Neuron (in vitro differentiated cells): ENCODE measurements at regions not wholly inside any gene's neighbourhood (a gene's known extent, or its start where the extent isn't known, plus 50 kb on each side); places are given as distances from the start of the nearest gene placed in this dataset.
"Not testable (repeated sequence)": the region's sequence is repeated elsewhere in the genome, so short reads cannot be mapped to it uniquely, and the experiment has no call there.

Experiments used
- H2AFZ ChIP-seq: one replicate; pipeline ENCODE4 v1.6.1; 2013; ENCODE audit warnings: low read depth, mild to moderate bottlenecking, inconsistent platforms, low read length, moderate library complexity
- H3K27me3 ChIP-seq: one replicate; pipeline ENCODE4 v1.6.1; 2013; ENCODE audit warnings: low read length; ENCODE audit not compliant: insufficient read depth
- H3K36me3 ChIP-seq: one replicate; pipeline ENCODE4 v1.6.1; 2013; ENCODE audit warnings: low read length; ENCODE audit not compliant: insufficient read depth
- H3K4me1 ChIP-seq: one replicate; pipeline ENCODE4 v1.6.1; 2013; ENCODE audit warnings: low read length; ENCODE audit not compliant: insufficient read depth
- H3K4me3 ChIP-seq: 2 replicates; pipeline ENCODE4 v1.5.1; 2013; ENCODE audit warnings: mild to moderate bottlenecking, low read length, moderate library complexity
- H3K9me3 ChIP-seq: one replicate; pipeline ENCODE4 v1.6.1; 2013; ENCODE audit warnings: low read length

GRCh38 chr20:41685145-41685544 lies 67.0 kb upstream of the CHD6 start:
- H3K27me3 ChIP-seq, H3K4me3 ChIP-seq, H3K36me3 ChIP-seq, H2AFZ ChIP-seq, H3K4me1 ChIP-seq, H3K9me3 ChIP-seq: not testable (repeated sequence)

DNA sequence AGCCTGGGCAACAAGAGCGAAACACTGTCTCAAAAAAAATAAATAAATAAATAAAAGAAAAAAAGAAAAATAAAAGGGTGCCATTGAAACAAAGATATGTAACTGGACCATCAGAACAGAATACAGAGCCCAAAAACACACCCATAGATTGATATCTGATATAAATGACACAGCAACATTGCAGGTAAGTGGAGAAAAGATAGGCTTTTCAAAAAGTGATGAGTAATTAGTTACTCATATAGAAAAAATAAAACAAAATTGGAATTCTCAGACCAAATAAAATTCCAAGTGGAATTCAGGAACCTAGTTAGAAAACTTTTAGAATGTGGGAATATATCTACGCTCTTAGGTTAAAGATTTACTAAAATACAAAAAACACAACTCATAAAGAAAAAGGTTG lies 60.6 kb upstream of the CHD6 start:
- H3K4me3 ChIP-seq = no peak overlapping the region
- no peaks in the 10 kb centered on the region for H3K9me3 ChIP-seq
- H3K36me3 ChIP-seq = no peaks in the 10 kb centered on the region
- H3K27me3 ChIP-seq = no peaks in the 10 kb centered on the region
- no peak overlapping the region for H2AFZ ChIP-seq
- no peaks in the 10 kb centered on the region for H3K4me1 ChIP-seq

DNA sequence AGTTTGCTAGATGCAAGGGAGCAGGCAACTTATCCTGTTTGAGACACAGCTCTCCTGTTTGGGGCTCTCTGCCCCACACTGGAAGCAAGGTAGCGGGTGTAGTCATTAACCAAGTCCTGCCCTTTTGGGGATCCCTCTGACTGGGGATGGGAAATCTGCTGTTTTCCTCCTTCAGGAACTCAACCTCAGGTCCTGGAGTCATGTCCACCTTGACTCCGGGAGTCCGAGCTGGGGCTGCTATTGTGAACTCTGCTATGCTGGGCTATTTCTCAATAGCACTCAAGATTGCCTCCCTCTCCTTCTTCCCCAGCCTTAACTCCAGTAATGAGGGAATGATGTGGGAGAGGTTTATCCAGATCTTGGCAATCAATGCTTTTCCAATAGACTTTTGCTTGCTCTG lies 54.1 kb upstream of the CHD6 start:
- no peak overlapping the region for H2AFZ ChIP-seq
- H3K27me3 ChIP-seq = peaks cover 3% of the 10 kb centered on the region
- H3K4me3 ChIP-seq = no peak overlapping the region
- no peaks in the 10 kb centered on the region for H3K4me1 ChIP-seq
- no peaks in the 10 kb centered on the region for H3K9me3 ChIP-seq
- no peaks in the 10 kb centered on the region for H3K36me3 ChIP-seq

- Histone ChIP-seq H3K4me1 (no peaks in the 10 kb centered on the region), H3K4me3 (no peak overlapping the region), H2AFZ (no peak overlapping the region), H3K36me3 (no peaks in the 10 kb centered on the region), H3K9me3 (no peaks in the 10 kb centered on the region), H3K27me3 (peaks cover 3% of the 10 kb centered on the region)
Measured at GRCh38 chr20:41671143-41671542, 53.0 kb upstream of the CHD6 start.

DNA sequence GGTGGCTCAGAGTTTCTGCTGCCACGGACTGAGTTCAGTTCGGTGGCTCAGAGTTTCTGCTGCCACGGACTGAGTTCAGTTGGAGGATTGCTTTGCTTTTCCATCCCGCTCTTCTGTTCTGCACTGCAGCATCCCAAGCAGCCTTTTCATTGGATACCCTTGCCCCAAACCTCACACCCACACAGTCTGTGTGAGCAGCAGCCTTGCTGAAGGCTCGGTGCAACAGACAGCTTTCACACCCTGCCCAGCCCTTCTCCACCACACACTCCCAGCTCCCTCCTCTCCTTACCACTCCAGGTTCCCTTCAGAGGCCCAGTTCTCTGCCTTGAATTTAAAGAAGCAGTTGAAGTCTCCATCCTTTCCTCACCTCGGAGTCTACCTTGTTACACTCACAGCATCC lies 52.5 kb upstream of the CHD6 start:
- H3K4me1 ChIP-seq = no peaks in the 10 kb centered on the region
- H3K9me3 ChIP-seq = no peaks in the 10 kb centered on the region
- H2AFZ ChIP-seq = no peak overlapping the region
- H3K27me3 ChIP-seq = peaks cover 3% of the 10 kb centered on the region
- no peak overlapping the region for H3K4me3 ChIP-seq
- H3K36me3 ChIP-seq = no peaks in the 10 kb centered on the region

DNA sequence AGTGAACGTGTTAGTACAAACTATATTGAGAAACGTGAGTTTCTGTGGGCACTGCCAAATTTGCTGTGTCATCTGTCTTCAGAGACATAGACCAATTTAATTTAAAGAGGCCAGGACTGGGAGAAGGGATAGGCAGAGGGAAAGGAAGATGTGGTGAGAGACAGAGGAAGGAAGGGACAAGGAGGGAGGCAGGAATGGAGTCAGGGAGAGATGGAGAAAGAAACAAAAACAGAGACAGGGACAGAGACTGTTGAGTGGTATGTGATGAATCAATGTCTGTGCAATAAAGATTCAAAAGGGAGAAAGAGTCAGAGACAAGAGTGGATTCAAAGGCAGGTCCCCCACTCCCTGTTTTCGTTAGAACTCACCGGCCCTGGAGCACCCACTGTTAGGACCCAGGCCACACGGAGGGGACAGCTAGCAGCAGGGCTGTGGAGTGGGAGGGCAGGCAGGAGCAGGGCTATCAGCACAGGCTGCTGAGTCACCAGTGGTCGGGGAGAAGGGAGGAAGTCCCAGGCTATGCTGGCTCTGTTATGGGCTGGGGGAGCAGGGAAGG lies 51.6 kb upstream of the CHD6 start:
- H3K36me3 ChIP-seq = no peaks in the 10 kb centered on the region
- no peak overlapping the region for H2AFZ ChIP-seq
- H3K4me1 ChIP-seq = no peaks in the 10 kb centered on the region
- peaks cover 3% of the 10 kb centered on the region for H3K27me3 ChIP-seq
- no peak overlapping the region for H3K4me3 ChIP-seq
- no peaks in the 10 kb centered on the region for H3K9me3 ChIP-seq

GRCh38 chr20:41668057-41668749 lies 50.0 kb upstream of the CHD6 start:
- H3K27me3 ChIP-seq = peaks cover 3% of the 10 kb centered on the region
- no peaks in the 10 kb centered on the region for H3K36me3 ChIP-seq
- H3K4me1 ChIP-seq = no peaks in the 10 kb centered on the region
- H3K4me3 ChIP-seq = no peak overlapping the region
- no peaks in the 10 kb centered on the region for H3K9me3 ChIP-seq
- no peak overlapping the region for H2AFZ ChIP-seq
